ENCODE measurements at regions not wholly inside any gene's neighbourhood (a gene's known extent, or its start where the extent isn't known, plus 50 kb on each side); places are given as distances from the start of the nearest gene placed in this dataset.

GRCh38 chr5:124297826-124298225, 448.6 kb downstream of the ZNF608 start:
- ATAC-seq (no peak), DNase-seq (no peak)
- no peaks in the 10 kb centered on the region for H3K9me3 ChIP-seq (ENCODE audit: control insufficient read depth, low read length)
- 62% methylated on average over 3 of the region's 3 CpGs for WGBS
- no peak overlapping the region for H3K4me3 ChIP-seq (ENCODE audit: low read length)
- H3K27ac ChIP-seq (ENCODE audit: low read length), result no peak overlapping the region
- intact Hi-C loops (cut with DNase I), result no loop called here
- H3K27me3 ChIP-seq (ENCODE audit: control insufficient read depth, insufficient read depth), result no peaks in the 10 kb centered on the region
- H3K4me1 ChIP-seq (ENCODE audit: control insufficient read depth, insufficient read depth, low read length), result no peaks in the 10 kb centered on the region

DNA sequence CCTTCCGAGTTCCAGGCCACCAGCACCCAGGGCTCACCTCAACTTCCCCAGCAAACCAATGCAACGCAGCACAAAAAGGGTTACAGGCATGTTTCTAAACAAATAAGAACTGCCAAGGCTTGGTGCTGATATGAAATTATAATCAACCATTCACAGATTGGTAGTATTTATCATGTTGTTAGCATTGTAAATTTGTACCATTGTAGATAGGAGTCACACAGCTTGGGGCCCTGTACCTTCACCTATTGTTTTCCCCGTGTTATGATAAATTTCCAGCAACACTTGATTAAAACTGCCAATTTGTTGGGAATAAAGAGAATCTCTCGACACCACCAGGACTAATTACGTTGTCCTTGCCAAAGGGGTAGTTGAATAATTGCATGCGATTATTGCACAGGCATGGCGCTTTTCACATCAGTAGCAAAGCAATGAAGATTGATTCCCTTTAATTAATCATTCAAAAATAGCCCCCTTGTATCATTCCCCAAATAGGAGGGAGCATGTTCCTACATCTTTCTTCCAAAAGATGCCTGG, 454.1 kb downstream of the ZNF608 start:
- Histone ChIP-seq H3K4me3 (ENCODE audit: low read length) (no peak overlapping the region), H3K4me1 (ENCODE audit: control insufficient read depth, insufficient read depth, low read length) (no peaks in the 10 kb centered on the region), H3K27ac (ENCODE audit: low read length) (no peak overlapping the region), H3K27me3 (ENCODE audit: control insufficient read depth, insufficient read depth) (no peaks in the 10 kb centered on the region), H3K9me3 (ENCODE audit: control insufficient read depth, low read length) (no peaks in the 10 kb centered on the region)
- DNase-seq (no peak), ATAC-seq (no peak)
- intact Hi-C loops (cut with DNase I), result no loop called here
- WGBS, result 94% methylated on average over 7 of the region's 7 CpGs

DNA sequence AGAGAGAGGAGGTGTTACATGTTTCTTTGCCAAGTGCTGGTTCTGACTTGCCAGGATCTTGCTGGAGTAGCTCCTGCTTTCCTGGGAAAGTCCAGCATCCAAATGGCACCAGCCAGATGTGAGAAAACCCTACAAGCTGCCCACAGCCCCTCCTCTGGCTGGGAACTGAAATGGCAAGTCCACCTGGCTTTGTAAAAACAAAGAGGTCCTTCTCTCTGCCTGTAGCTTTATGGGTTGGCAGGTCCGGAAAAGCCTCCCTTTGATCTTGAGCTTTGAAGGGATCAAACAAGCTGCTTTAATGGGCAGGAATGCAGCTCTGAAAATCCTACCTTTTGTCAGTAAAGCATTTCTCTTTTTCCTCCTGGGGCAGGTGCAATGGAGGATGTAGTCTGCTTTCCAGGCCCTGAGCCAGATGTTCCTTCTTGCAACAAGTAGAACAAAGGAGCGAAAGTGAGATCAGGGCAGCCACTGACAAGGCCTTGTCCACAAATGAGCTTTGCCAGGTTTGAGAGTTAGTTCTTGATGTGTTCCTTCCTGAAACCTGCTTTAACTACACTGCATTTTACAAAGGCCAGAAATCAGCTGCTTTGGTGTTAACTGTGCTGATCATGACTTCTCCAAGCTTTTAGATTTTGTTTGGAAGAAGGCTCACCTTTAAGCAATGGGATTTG, 456.7 kb downstream of the ZNF608 start:
- intact Hi-C loops (cut with DNase I), result no loop called here
- peak; percentile 11 to 41 for ATAC-seq
- 63% methylated on average over 2 of the region's 2 CpGs for WGBS
- Histone ChIP-seq H3K27ac (ENCODE audit: low read length) (peak overlapping the region; percentile 53), H3K9me3 (ENCODE audit: control insufficient read depth, low read length) (no peaks in the 10 kb centered on the region), H3K4me3 (ENCODE audit: low read length) (no peak overlapping the region), H3K27me3 (ENCODE audit: control insufficient read depth, insufficient read depth) (no peaks in the 10 kb centered on the region), H3K4me1 (ENCODE audit: control insufficient read depth, insufficient read depth, low read length) (no peaks in the 10 kb centered on the region)
- peak in 1 of 3 donors; percentile 46 for DNase-seq

DNA sequence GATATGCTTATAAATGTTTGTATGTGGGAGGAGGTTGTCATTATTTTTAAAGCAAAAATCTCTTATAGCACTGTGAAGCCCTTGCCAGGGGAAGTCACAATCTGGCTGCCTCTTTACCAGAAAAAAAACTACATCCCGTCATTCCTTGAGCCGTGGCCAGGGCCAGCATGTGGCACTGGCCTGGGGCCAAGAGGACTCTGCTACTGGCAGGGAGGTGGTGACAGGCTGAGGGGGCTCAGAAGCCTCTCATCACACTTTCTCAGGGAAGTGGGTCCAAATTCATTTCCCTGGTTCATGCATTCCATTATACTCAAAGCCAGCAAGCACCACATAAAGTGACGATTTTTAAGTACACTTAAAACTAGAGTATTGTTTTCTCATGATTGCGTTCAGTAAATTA, 457.3 kb downstream of the ZNF608 start:
- no peaks in the 10 kb centered on the region for H3K9me3 ChIP-seq (ENCODE audit: control insufficient read depth, low read length)
- DNase-seq (peak; percentile 58 to 86 (median 85)), ATAC-seq (peak; percentile 80 to 81)
- H3K27me3 ChIP-seq (ENCODE audit: control insufficient read depth, insufficient read depth), result no peaks in the 10 kb centered on the region
- intact Hi-C loops (cut with DNase I), result no loop called here
- no peak overlapping the region for H3K4me3 ChIP-seq (ENCODE audit: low read length)
- peak overlapping the region; percentile 53 for H3K27ac ChIP-seq (ENCODE audit: low read length)
- WGBS, result 17% methylated on average over 4 of the region's 4 CpGs
- H3K4me1 ChIP-seq (ENCODE audit: control insufficient read depth, insufficient read depth, low read length), result no peaks in the 10 kb centered on the region

- Histone ChIP-seq H3K27ac (ENCODE audit: low read length) (no peak overlapping the region), H3K27me3 (ENCODE audit: control insufficient read depth, insufficient read depth) (no peaks in the 10 kb centered on the region), H3K4me3 (ENCODE audit: low read length) (no peak overlapping the region), H3K9me3 (ENCODE audit: control insufficient read depth, low read length) (no peaks in the 10 kb centered on the region), H3K4me1 (ENCODE audit: control insufficient read depth, insufficient read depth, low read length) (no peaks in the 10 kb centered on the region)
- no peak for DNase-seq
- 90% methylated on average over 3 of the region's 3 CpGs for WGBS
- no peak for ATAC-seq
- intact Hi-C loops (cut with DNase I), result no loop called here
Measured at GRCh38 chr5:124287813-124288212, 458.6 kb downstream of the ZNF608 start.

GRCh38 chr5:124285733-124286132, 460.7 kb downstream of the ZNF608 start:
- H3K4me3 ChIP-seq (ENCODE audit: low read length), result no peak overlapping the region
- intact Hi-C loops (cut with DNase I), result no loop called here
- 74% methylated on average over 1 of the region's 1 CpG for WGBS
- no peak overlapping the region for H3K27ac ChIP-seq (ENCODE audit: low read length)
- ATAC-seq, result no peak
- DNase-seq, result no peak
- H3K9me3 ChIP-seq (ENCODE audit: control insufficient read depth, low read length), result no peaks in the 10 kb centered on the region
- H3K4me1 ChIP-seq (ENCODE audit: control insufficient read depth, insufficient read depth, low read length), result no peaks in the 10 kb centered on the region
- no peaks in the 10 kb centered on the region for H3K27me3 ChIP-seq (ENCODE audit: control insufficient read depth, insufficient read depth)

DNA sequence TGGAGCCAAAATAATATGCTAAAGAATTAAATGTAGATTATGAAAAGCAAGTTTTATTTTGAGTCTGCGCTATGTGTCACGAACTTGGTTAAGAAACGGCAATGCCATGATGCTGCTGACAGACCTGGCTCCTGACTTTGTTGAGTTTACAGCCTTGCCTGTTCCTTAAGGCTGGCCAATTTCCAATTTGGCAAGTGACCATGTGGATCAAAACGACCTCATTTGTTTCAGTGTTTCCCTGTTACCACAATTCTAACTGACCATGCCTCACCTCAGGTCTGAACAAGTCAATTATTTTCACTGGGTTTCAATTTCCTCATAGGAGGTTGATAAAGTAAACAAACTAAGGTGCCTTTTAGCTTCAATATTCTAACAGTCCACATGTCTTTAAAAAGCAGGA, 461.4 kb downstream of the ZNF608 start:
- intact Hi-C loops (cut with DNase I), result no loop called here
- DNase-seq (no peak), ATAC-seq (no peak)
- no peaks in the 10 kb centered on the region for H3K4me1 ChIP-seq (ENCODE audit: control insufficient read depth, insufficient read depth, low read length)
- H3K27ac ChIP-seq (ENCODE audit: low read length), result no peak overlapping the region
- H3K9me3 ChIP-seq (ENCODE audit: control insufficient read depth, low read length), result no peaks in the 10 kb centered on the region
- H3K27me3 ChIP-seq (ENCODE audit: control insufficient read depth, insufficient read depth), result no peaks in the 10 kb centered on the region
- H3K4me3 ChIP-seq (ENCODE audit: low read length), result no peak overlapping the region
- WGBS, result 54% methylated on average over 4 of the region's 4 CpGs

DNA sequence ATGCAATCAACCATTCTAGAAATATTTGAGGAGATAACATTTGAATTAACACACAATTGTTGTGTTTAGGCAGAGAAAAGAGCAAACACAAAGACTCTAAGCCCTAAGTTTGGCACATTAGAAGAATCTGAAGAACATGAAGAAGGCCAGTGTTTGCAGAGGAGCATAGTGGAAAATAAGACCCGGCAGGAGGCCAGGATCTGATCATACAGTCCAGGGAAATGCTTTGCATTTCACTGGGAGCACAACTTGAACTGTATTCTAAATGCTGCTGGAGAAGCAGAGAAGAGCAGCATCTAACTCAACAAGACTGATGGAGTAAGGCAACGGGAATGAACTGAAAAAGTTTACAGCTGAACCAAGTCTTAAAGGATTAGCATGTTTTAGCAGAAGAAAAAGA, 463.4 kb downstream of the ZNF608 start:
- Histone ChIP-seq H3K27ac (ENCODE audit: low read length) (no peak overlapping the region), H3K9me3 (ENCODE audit: control insufficient read depth, low read length) (no peaks in the 10 kb centered on the region), H3K4me1 (ENCODE audit: control insufficient read depth, insufficient read depth, low read length) (no peaks in the 10 kb centered on the region), H3K4me3 (ENCODE audit: low read length) (no peak overlapping the region), H3K27me3 (ENCODE audit: control insufficient read depth, insufficient read depth) (no peaks in the 10 kb centered on the region)
- intact Hi-C loops (cut with DNase I), result no loop called here
- ATAC-seq (no peak), DNase-seq (no peak)
- 49% methylated on average over 2 of the region's 2 CpGs for WGBS

GRCh38 chr5:124280079-124280478, 466.4 kb downstream of the ZNF608 start:
- H3K4me3 ChIP-seq (ENCODE audit: low read length), result no peak overlapping the region
- intact Hi-C loops (cut with DNase I), result no loop called here
- DNase-seq (no peak), ATAC-seq (no peak)
- H3K9me3 ChIP-seq (ENCODE audit: control insufficient read depth, low read length), result no peaks in the 10 kb centered on the region
- H3K27me3 ChIP-seq (ENCODE audit: control insufficient read depth, insufficient read depth), result no peaks in the 10 kb centered on the region
- H3K4me1 ChIP-seq (ENCODE audit: control insufficient read depth, insufficient read depth, low read length), result no peaks in the 10 kb centered on the region
- WGBS, result 76% methylated on average over 4 of the region's 4 CpGs
- H3K27ac ChIP-seq (ENCODE audit: low read length), result no peak overlapping the region

DNA sequence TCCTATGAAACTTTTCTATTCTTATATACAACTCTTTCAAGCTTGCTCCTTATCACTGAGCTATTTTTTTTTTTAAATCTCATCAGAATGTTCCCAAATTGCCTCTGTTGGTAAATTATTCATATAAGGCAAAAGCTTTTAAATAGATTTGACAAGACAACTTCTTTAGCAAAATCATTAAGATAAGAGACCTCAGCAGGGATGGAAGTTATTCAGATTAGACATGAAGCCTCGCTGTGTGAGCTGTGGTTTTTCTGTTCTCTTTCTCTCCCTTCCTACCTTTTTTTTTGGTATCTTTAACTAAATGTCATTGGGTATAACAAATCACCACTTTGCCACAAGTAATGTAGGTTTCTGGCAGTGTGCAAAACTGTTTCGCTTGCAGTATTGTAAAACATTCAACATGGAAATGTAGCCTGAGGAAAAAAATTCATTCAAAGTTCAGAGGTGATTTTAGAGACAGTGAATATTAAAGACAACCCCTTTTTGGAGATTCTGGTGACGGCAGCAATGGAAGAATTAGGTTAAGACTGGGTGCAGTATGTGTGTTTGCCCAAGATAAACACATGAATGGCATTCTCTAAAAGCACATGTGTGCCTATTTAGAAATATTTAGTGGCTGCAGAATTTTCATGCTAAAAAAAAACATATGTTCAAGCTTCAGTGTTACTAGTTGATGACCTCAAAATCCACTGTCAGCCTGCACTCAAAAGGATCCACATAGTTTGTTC, 467.1 kb downstream of the ZNF608 start:
- intact Hi-C loops (cut with DNase I), result no loop called here
- no peaks in the 10 kb centered on the region for H3K4me1 ChIP-seq (ENCODE audit: control insufficient read depth, insufficient read depth, low read length)
- H3K27ac ChIP-seq (ENCODE audit: low read length), result no peak overlapping the region
- no peak overlapping the region for H3K4me3 ChIP-seq (ENCODE audit: low read length)
- DNase-seq (no peak), ATAC-seq (no peak)
- no peaks in the 10 kb centered on the region for H3K27me3 ChIP-seq (ENCODE audit: control insufficient read depth, insufficient read depth)
- 83% methylated on average over 3 of the region's 3 CpGs for WGBS
- H3K9me3 ChIP-seq (ENCODE audit: control insufficient read depth, low read length), result no peaks in the 10 kb centered on the region

- Histone ChIP-seq H3K27me3 (ENCODE audit: control insufficient read depth, insufficient read depth) (no peaks in the 10 kb centered on the region), H3K4me3 (ENCODE audit: low read length) (no peak overlapping the region), H3K9me3 (ENCODE audit: control insufficient read depth, low read length) (no peaks in the 10 kb centered on the region), H3K27ac (ENCODE audit: low read length) (no peak overlapping the region), H3K4me1 (ENCODE audit: control insufficient read depth, insufficient read depth, low read length) (no peaks in the 10 kb centered on the region)
- WGBS, result 81% methylated on average over 3 of the region's 3 CpGs
- ATAC-seq, result no peak
- DNase-seq, result no peak
- intact Hi-C loops (cut with DNase I), result no loop called here
Measured at GRCh38 chr5:124278636-124279035, 467.8 kb downstream of the ZNF608 start.

Data from right cardiac atrium (tissue), 5 donors.